ENCODE measurements at regions not wholly inside any gene's neighbourhood (a gene's known extent, or its start where the extent isn't known, plus 50 kb on each side); places are given as distances from the start of the nearest gene placed in this dataset.
"Not testable (repeated sequence)": the region's sequence is repeated elsewhere in the genome, so short reads cannot be mapped to it uniquely, and the experiment has no call there.

DNA sequence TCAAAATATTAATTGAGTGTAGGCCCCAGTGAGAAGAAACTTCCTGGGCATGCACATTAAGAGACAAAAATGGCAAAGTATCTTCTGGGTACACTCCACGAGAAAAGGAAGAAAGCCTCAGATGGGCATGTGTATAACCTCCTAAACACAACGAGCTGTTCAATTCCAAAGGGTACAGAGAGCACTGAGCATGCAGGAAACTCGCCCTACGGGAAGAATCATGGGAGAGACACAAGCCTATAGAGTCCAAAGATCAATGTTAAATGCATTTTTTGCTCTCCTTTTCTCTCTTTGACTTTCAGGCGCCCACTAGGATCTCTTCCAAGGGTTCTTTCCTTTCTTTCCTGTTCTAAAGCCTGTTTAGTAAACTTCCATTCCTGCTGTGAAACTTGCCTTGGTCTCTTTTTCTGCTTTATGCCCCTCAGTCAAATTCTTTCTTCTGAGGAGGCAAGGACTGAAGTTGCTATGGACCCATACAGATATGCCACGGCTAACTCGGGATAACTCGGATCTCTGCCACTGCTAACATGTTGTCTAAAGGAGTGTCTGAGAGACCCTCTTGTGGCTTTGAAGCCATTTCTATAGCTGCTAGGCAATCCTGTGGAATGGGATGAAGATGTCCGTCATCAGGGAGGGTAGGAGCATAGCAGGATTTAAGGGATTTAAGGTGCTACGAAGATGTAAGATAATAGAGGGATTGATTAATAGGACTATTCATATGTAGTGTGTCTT, 99.5 kb upstream of the MTLN start:
- H3K4me3 ChIP-seq (ENCODE audit: insufficient read depth, low read depth, low read length); H3K4me1 Mint-ChIP-seq (ENCODE audit: low read depth, unreplicated experiment); H3K4me1 ChIP-seq (ENCODE audit: insufficient read depth, low read length); DNase-seq (ENCODE audit: low read depth); H3K9me3 ChIP-seq (ENCODE audit: insufficient read depth, low read depth, low read length); H3K27ac Mint-ChIP-seq (ENCODE audit: unreplicated experiment); H3K27me3 Mint-ChIP-seq (ENCODE audit: low read depth, unreplicated experiment); H3K79me2 ChIP-seq (ENCODE audit: insufficient read depth, low read length); H3K36me3 Mint-ChIP-seq (ENCODE audit: low read depth, unreplicated experiment); H3K9ac ChIP-seq (ENCODE audit: low read length); H3K4me3 Mint-ChIP-seq (ENCODE audit: unreplicated experiment); H3K27ac ChIP-seq (ENCODE audit: low read depth, low read length); FAIRE-seq; H3K36me3 ChIP-seq (ENCODE audit: insufficient read depth, low read length); H3K9me3 Mint-ChIP-seq (ENCODE audit: unreplicated experiment); H2AFZ ChIP-seq (ENCODE audit: low read depth, low read length); H4K20me1 ChIP-seq (ENCODE audit: insufficient read depth, low read length); H3K4me2 ChIP-seq (ENCODE audit: low read length); H3K27me3 ChIP-seq (ENCODE audit: insufficient read depth, low read length): not testable (repeated sequence)

GRCh38 chr2:110310988-110311475, 98.7 kb upstream of the MTLN start:
- not testable (repeated sequence) for DNase-seq (ENCODE audit: low read depth); H3K79me2 ChIP-seq (ENCODE audit: insufficient read depth, low read length); H3K27ac ChIP-seq (ENCODE audit: low read depth, low read length); H3K9me3 Mint-ChIP-seq (ENCODE audit: unreplicated experiment); H3K36me3 Mint-ChIP-seq (ENCODE audit: low read depth, unreplicated experiment); H4K20me1 ChIP-seq (ENCODE audit: insufficient read depth, low read length); H3K27me3 Mint-ChIP-seq (ENCODE audit: low read depth, unreplicated experiment); H3K27me3 ChIP-seq (ENCODE audit: insufficient read depth, low read length); H3K9ac ChIP-seq (ENCODE audit: low read length); H3K4me3 ChIP-seq (ENCODE audit: insufficient read depth, low read depth, low read length); H3K27ac Mint-ChIP-seq (ENCODE audit: unreplicated experiment); H2AFZ ChIP-seq (ENCODE audit: low read depth, low read length); H3K4me1 Mint-ChIP-seq (ENCODE audit: low read depth, unreplicated experiment); H3K4me3 Mint-ChIP-seq (ENCODE audit: unreplicated experiment); H3K9me3 ChIP-seq (ENCODE audit: insufficient read depth, low read depth, low read length); H3K4me2 ChIP-seq (ENCODE audit: low read length); FAIRE-seq; H3K4me1 ChIP-seq (ENCODE audit: insufficient read depth, low read length); H3K36me3 ChIP-seq (ENCODE audit: insufficient read depth, low read length)

DNA sequence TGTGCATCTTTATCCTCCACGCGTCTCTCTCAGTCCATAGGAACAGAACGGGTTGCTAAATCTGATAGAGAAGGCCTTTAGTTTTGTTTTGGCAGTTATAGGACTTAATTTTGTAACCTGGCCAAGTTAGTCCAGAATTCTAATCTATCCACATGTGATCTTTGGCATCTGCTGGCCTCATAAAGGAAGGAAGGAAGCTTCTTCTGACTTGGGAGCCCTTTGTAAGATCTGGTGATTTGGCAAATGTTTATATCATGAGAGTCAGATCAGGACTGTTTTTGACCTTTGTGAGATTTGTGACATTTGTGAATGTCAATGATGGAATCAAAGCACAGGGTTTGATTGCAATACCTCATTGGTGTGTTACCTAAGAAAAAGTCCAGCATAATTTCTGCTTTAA, 96.4 kb upstream of the MTLN start:
- not testable (repeated sequence) for H3K4me1 ChIP-seq (ENCODE audit: insufficient read depth, low read length); H3K4me1 Mint-ChIP-seq (ENCODE audit: low read depth, unreplicated experiment); H3K4me3 Mint-ChIP-seq (ENCODE audit: unreplicated experiment); H4K20me1 ChIP-seq (ENCODE audit: insufficient read depth, low read length); FAIRE-seq; H3K9me3 Mint-ChIP-seq (ENCODE audit: unreplicated experiment); H3K9me3 ChIP-seq (ENCODE audit: insufficient read depth, low read depth, low read length); H3K27me3 Mint-ChIP-seq (ENCODE audit: low read depth, unreplicated experiment); H3K9ac ChIP-seq (ENCODE audit: low read length); H3K36me3 ChIP-seq (ENCODE audit: insufficient read depth, low read length); H3K4me2 ChIP-seq (ENCODE audit: low read length); H3K27ac Mint-ChIP-seq (ENCODE audit: unreplicated experiment); H3K27me3 ChIP-seq (ENCODE audit: insufficient read depth, low read length); DNase-seq (ENCODE audit: low read depth); H3K4me3 ChIP-seq (ENCODE audit: insufficient read depth, low read depth, low read length); H3K79me2 ChIP-seq (ENCODE audit: insufficient read depth, low read length); H3K27ac ChIP-seq (ENCODE audit: low read depth, low read length); H3K36me3 Mint-ChIP-seq (ENCODE audit: low read depth, unreplicated experiment); H2AFZ ChIP-seq (ENCODE audit: low read depth, low read length)

GRCh38 chr2:110292807-110293206, 80.5 kb upstream of the MTLN start:
- not testable (repeated sequence) for H4K20me1 ChIP-seq (ENCODE audit: insufficient read depth, low read length); H3K4me1 ChIP-seq (ENCODE audit: insufficient read depth, low read length); H3K4me1 Mint-ChIP-seq (ENCODE audit: low read depth, unreplicated experiment); H3K79me2 ChIP-seq (ENCODE audit: insufficient read depth, low read length); H3K9me3 ChIP-seq (ENCODE audit: insufficient read depth, low read depth, low read length); H2AFZ ChIP-seq (ENCODE audit: low read depth, low read length); H3K27me3 ChIP-seq (ENCODE audit: insufficient read depth, low read length); H3K27me3 Mint-ChIP-seq (ENCODE audit: low read depth, unreplicated experiment); H3K27ac ChIP-seq (ENCODE audit: low read depth, low read length); H3K27ac Mint-ChIP-seq (ENCODE audit: unreplicated experiment); DNase-seq (ENCODE audit: low read depth); H3K9ac ChIP-seq (ENCODE audit: low read length); H3K9me3 Mint-ChIP-seq (ENCODE audit: unreplicated experiment); H3K4me3 ChIP-seq (ENCODE audit: insufficient read depth, low read depth, low read length); H3K36me3 ChIP-seq (ENCODE audit: insufficient read depth, low read length); FAIRE-seq; H3K4me2 ChIP-seq (ENCODE audit: low read length); H3K36me3 Mint-ChIP-seq (ENCODE audit: low read depth, unreplicated experiment); H3K4me3 Mint-ChIP-seq (ENCODE audit: unreplicated experiment)

DNA sequence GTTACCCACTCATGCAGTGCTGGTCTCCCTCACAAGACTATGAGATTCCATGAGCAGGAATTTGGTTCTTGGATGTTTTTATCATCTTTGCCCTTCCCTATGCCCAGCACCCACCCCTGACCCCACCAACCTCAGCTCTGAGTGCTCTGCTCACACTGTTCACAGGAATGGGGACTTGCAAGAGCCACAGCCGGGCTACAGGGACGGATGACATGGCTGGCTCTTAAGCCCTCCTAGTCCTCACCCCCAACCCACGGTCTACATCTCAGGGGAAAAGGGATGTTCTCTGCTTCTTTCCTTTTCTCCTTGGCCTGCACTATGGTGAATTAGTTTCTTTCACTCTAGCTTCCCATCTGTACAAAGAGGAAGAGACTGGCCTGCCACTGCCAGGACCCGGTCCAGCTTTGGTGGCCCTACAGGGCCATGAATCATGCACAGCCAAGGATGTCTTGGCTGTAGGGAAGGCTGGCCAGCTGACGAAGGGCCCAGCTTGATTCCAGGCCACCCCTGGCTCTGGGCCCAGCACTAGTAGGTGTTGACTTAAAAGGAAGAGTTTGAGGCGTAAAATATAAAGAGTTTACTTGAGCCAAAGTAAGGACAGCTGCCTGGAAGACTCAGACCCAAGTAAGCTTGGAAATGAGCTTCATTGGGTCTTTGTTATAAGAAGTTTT, 79.7 kb upstream of the MTLN start:
- H3K4me3 Mint-ChIP-seq (ENCODE audit: unreplicated experiment); H3K27ac Mint-ChIP-seq (ENCODE audit: unreplicated experiment); H3K36me3 Mint-ChIP-seq (ENCODE audit: low read depth, unreplicated experiment); H3K4me1 Mint-ChIP-seq (ENCODE audit: low read depth, unreplicated experiment); H3K4me2 ChIP-seq (ENCODE audit: low read length); H3K4me1 ChIP-seq (ENCODE audit: insufficient read depth, low read length); H2AFZ ChIP-seq (ENCODE audit: low read depth, low read length); H4K20me1 ChIP-seq (ENCODE audit: insufficient read depth, low read length); FAIRE-seq; H3K79me2 ChIP-seq (ENCODE audit: insufficient read depth, low read length); H3K27me3 ChIP-seq (ENCODE audit: insufficient read depth, low read length); H3K9ac ChIP-seq (ENCODE audit: low read length); H3K9me3 ChIP-seq (ENCODE audit: insufficient read depth, low read depth, low read length); H3K4me3 ChIP-seq (ENCODE audit: insufficient read depth, low read depth, low read length); H3K27me3 Mint-ChIP-seq (ENCODE audit: low read depth, unreplicated experiment); H3K9me3 Mint-ChIP-seq (ENCODE audit: unreplicated experiment); H3K27ac ChIP-seq (ENCODE audit: low read depth, low read length); H3K36me3 ChIP-seq (ENCODE audit: insufficient read depth, low read length); DNase-seq (ENCODE audit: low read depth): not testable (repeated sequence)

GRCh38 chr2:110287817-110288216, 75.5 kb upstream of the MTLN start:
- not testable (repeated sequence) for H2AFZ ChIP-seq (ENCODE audit: low read depth, low read length); H3K27me3 ChIP-seq (ENCODE audit: insufficient read depth, low read length)

More at GRCh38 chr2:110287817-110288216, 75.5 kb upstream of the MTLN start:
- not testable (repeated sequence) for H3K4me1 ChIP-seq (ENCODE audit: insufficient read depth, low read length); H3K4me3 Mint-ChIP-seq (ENCODE audit: unreplicated experiment); H3K9me3 ChIP-seq (ENCODE audit: insufficient read depth, low read depth, low read length); H3K36me3 Mint-ChIP-seq (ENCODE audit: low read depth, unreplicated experiment); H3K27me3 Mint-ChIP-seq (ENCODE audit: low read depth, unreplicated experiment); H3K4me1 Mint-ChIP-seq (ENCODE audit: low read depth, unreplicated experiment); DNase-seq (ENCODE audit: low read depth); FAIRE-seq; H3K9me3 Mint-ChIP-seq (ENCODE audit: unreplicated experiment); H4K20me1 ChIP-seq (ENCODE audit: insufficient read depth, low read length); H3K9ac ChIP-seq (ENCODE audit: low read length); H3K27ac Mint-ChIP-seq (ENCODE audit: unreplicated experiment); H3K79me2 ChIP-seq (ENCODE audit: insufficient read depth, low read length); H3K4me2 ChIP-seq (ENCODE audit: low read length); H3K4me3 ChIP-seq (ENCODE audit: insufficient read depth, low read depth, low read length); H3K36me3 ChIP-seq (ENCODE audit: insufficient read depth, low read length); H3K27ac ChIP-seq (ENCODE audit: low read depth, low read length)
